GM18517 (cell line): ENCODE measurements at regions not wholly inside any gene's neighbourhood (a gene's known extent, or its start where the extent isn't known, plus 50 kb on each side); places are given as distances from the start of the nearest gene placed in this dataset.
A peak's percentile ranks its signal among the peaks of the same experiment; 100 is the strongest.
"Not testable (repeated sequence)": the region's sequence is repeated elsewhere in the genome, so short reads cannot be mapped to it uniquely, and the experiment has no call there.

Experiments
- ATAC-seq: cut with Tn5 transposase; IDR thresholded peaks from one replicate; pipeline ENCODE4 v1.9.1; 2021; ENCODE audit warnings: mild to moderate bottlenecking, moderate library complexity; ENCODE audit not compliant: unreplicated experiment

- peak; percentile 99 for ATAC-seq
Observed at GRCh38 chr9:75455444-75455921, 367.2 kb downstream of the OSTF1 start.

GRCh38 chr9:75456698-75457097, 368.4 kb downstream of the OSTF1 start:
- no peak for ATAC-seq

DNA sequence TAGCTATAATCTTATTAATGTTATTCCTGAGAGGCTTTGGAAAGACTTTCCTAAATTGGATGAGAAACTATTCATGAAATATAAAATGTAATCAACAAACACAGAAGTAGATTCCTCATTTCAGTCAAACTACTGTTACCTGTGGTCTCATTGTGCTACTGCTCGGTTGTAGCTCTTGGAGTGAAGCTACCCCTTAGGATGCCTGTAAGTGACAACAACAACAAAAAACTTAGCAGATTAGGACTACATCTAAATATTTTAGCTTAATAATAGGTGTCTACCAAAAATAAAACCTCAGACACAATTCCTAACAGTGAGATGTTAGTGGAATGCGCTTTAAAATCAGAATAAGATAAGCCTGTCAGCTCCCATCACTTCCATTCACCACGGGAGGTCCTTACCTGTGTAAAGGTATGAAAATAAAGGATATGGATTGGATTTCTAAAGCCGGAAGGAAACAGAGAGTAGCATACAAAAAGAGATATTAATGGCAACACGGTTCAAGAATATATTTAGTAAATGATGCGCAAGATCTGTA, 369.2 kb downstream of the OSTF1 start:
- no peak for ATAC-seq

DNA sequence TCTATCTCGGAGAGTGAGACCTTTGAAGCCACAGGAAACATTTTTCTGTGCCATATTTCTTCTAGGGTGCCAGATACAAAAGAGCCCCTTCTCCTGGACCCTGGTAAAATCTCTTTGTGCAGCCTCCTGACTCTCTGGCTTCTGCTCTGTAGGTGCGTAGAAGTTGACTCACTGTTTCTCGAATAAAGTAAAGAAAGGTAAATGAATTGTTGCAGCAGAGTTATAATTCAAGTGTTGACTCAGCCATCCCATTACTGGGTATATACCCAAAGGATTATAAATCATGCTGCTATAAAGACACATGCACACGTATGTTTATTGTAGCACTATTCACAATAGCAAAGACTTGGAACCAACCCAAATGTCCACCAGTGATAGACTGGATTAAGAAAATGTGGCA, 371.0 kb downstream of the OSTF1 start:
- not testable (repeated sequence) for ATAC-seq

DNA sequence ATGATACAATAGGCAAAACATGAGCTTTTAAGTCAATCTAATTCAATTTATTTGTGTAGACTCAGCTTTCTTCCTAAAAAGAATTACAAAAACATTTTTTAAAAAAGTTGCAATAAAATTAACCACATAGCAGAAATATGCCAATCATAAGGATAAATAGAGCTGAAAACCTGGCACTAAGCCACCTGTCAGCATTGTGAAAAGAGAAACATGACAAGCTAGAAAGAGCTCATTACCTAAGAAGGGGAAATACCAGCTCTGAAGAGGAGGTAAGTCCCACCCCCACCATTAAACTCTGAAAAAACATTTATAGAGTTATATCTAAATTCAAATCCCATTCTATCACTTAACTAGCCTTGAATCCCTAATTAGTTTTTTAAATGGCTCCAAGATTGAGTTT, 372.9 kb downstream of the OSTF1 start:
- no peak for ATAC-seq

- ATAC-seq: no peak
Observed at GRCh38 chr9:75462866-75463265, 374.6 kb downstream of the OSTF1 start.

GRCh38 chr9:75463871-75464270, 375.6 kb downstream of the OSTF1 start:
- ATAC-seq: no peak

DNA sequence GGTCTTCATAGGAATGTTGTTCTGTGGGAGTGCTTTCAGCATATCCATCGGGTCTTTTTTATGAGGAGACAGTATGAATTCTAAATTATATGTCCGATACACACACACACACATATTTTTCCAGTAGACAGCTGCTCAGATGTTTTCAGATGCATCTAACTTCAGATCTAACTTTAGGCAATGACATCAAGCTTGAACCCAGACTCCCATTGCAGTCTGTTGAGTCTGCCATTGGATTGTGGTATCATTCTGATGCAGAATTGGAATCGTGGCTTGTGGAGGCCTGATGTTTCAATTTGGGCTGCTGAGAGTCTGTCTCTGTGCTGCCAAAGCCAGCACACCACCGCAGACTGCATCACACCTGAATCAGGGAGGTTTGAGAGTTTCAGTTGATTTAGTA, 376.4 kb downstream of the OSTF1 start:
- ATAC-seq: no peak

DNA sequence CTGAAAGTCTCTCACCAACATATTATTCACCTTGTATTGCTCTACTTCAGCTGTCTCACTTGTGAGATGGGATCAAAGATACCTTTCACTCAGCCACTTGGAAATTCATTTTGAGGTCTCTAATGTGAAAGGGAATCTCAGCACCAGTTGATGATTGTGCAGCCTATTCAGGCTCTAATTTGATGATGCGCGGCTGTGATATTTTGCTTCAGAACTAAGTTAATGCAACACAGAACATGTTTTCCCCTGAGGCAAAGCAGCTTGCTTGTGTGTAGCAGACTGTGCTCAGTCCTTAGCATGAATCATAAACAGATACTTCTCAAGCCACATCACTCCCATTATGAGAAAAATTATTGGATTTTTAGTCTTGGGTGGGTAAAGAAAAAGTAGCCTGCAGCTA, 378.8 kb downstream of the OSTF1 start:
- ATAC-seq: no peak

DNA sequence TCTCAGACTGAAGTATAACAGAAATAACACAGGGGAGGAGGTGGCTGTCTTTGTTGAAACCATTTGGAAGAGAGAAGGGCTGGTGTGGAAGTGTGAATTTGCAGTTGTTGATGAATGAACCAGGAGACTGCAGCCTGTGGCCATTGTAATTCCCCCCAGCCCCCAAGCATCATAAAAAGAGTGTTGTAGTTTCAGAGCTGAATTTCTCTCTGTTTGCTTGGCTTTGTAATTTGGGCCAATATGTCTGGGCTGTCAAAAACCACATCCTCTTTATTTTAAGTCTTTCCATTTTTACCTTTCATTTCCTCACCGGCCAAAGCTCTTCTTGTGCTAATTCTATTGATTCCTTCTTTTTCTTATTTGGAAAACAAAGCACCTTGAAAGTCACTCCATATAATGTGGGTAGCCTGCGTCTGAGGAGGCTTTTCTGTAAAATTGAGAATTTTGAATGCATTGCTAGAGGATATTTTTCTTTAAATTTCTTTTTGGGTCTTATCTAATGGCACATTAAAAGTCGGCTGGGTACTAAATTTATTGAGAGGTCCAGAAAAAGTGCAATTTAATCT, 383.3 kb downstream of the OSTF1 start:
- ATAC-seq: no peak

- no peak for ATAC-seq
Observed at GRCh38 chr9:75482566-75482965, 394.3 kb downstream of the OSTF1 start.

DNA sequence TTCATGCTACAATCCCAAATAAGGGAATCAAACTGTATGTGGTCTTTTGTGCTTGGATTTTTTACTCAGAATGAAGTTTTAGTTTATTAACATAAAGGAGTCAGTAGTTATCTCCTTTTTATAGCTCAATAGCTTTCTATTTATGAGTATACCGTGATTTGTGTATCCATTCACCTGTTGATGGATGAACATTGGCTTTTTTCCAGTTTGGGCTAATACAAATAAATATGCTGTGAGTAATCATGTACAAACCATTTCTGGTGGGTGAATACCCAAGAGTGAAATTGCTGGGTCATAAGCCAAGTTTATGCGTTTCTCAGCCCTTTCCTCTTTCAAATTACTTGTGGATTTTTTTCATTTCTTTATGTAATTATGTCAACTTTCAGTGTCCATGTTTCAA, 395.3 kb downstream of the OSTF1 start:
- no peak for ATAC-seq

DNA sequence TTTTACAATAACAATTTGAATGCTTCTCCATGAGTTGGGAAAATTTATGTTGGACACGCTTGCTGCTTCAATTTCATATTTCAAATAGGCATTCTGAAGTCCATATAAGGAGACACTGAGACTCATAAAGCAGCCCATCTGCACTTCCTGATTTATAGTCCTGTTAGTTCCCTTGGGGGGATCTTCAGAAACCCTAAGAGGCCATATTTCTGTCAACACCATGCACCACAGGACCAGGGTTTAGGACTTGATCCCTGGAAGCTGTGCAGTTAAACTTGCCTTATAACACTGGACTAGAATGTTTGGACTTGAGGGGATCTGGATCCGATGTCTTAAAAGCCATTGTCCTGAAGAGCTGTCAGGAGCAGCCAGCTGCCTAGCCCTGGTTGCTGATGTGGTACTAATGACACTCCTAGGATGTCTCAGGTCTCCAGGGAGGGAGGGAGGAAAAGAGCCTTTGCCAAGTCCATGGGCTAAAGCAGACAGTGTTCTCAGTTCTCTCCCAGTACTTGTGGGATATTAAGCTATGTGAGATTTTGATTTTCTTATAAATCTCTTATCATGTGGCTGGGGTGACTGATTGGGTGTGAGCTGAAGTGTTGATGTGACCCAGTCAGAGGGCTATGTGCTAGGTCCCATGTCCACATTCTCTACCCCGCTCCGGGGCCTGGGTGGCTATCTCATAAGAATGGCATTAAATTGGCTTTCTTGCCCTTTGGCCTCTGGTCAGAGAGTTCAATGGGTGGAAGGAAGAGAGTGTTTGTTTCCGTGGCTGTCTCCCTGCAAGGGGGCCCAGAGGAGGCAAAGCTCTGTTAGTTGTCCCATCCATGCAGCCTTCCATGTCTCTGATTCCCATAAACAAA, 399.8 kb downstream of the OSTF1 start:
- no peak for ATAC-seq

- ATAC-seq: no peak
Observed at GRCh38 chr9:75488719-75489110, 400.4 kb downstream of the OSTF1 start.

GRCh38 chr9:75490326-75490725, 400.1 kb upstream of the PCSK5 start:
- no peak for ATAC-seq

- no peak for ATAC-seq
Observed at GRCh38 chr9:75491533-75491932, 398.9 kb upstream of the PCSK5 start.

- no peak for ATAC-seq
Observed at GRCh38 chr9:75499812-75500211, 390.7 kb upstream of the PCSK5 start.

DNA sequence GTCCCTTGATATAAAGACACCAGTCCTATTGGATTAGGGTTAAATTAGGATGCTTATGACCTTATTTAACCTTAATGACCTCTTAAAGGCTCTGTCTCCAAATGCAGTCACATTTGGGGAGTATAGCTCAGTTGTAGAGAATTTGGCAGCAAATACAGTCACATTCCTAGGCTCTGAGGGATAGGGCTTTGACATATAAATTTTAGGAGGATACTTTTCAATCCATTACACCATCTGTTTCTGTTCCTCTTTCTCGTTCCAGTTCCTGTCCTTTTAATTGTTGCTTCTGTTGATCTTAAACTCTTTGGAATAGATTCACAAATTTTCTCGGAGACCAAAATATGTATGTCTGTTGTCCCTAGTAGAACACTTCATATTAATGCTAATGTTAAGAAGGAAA, 390.0 kb upstream of the PCSK5 start:
- no peak for ATAC-seq

- ATAC-seq: not testable (repeated sequence)
Observed at GRCh38 chr9:75500940-75501339, 389.5 kb upstream of the PCSK5 start.

DNA sequence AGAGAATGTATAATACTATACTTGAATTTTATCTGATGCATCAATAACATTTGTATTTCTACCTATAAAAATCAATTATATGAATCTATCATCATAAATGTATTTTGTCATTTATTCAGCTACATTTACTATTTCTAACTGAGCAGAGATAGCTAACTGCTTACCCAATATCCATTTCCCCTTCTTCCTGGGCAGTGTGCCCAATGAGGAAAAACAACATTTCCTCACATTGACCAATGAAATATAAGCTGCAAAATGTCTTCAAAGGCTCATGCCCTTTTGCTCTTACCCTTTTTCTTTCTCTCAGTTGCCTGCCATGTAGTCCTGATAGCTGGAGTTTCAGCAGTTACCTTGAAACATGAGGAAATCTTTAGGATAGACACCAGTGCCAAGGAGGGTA, 385.8 kb upstream of the PCSK5 start:
- ATAC-seq: no peak

- no peak for ATAC-seq
Observed at GRCh38 chr9:75505654-75506053, 384.8 kb upstream of the PCSK5 start.

DNA sequence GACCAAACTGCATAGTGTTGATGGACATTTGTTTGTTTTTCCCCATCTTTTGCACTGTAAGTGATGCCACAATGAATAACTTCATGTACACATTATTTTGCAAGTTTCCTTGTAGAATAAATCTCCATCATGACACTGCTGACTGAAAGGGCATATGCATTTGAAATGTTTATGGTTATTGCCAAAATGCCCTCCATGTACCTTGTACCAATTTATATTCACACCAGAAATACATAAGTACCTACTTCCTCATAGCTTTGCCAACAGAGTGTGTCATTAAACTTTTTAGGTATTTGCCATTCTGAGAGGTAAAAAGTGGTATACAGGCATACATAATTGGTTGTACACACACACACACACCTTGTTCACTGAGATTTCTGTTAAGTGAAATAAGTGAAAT, 361.0 kb upstream of the PCSK5 start:
- no peak for ATAC-seq
